Cardiac fibroblast (primary cell): ENCODE measurements at regions not wholly inside any gene's neighbourhood (a gene's known extent, or its start where the extent isn't known, plus 50 kb on each side); places are given as distances from the start of the nearest gene placed in this dataset.
"Not testable (repeated sequence)": the region's sequence is repeated elsewhere in the genome, so short reads cannot be mapped to it uniquely, and the experiment has no call there.

Source experiments
- DNase-seq, 2 donors: peaks; one replicate each; pipeline versions ENCODE4 v3.0.0 to v3.0.0-alpha.2; 2010; ENCODE audit warnings: low read depth in 2 of 2
- H3K4me3 ChIP-seq, 2 donors: replicated peaks in 1 of 2; 1 replicate in 1 of 2; 2 replicates in 1 of 2; pipeline ENCODE4 v1.5.1; 2011; ENCODE audit warnings: low read depth in 2 of 2, low read length in 2 of 2, mild to moderate bottlenecking in 2 of 2, moderate library complexity in 1 of 2
- CTCF ChIP-seq: IDR thresholded peaks from one replicate; pipeline ENCODE4 v1.5.1; 2011; ENCODE audit warnings: low read depth, mild to moderate bottlenecking, low read length, inconsistent platforms

- no peak for TF ChIP-seq CTCF
- no peak overlapping the region for H3K4me3 ChIP-seq
- no peak for DNase-seq
These were observed 123.0 kb downstream of the PMAIP1 start for GRCh38 chr18:60022671-60023276.

DNA sequence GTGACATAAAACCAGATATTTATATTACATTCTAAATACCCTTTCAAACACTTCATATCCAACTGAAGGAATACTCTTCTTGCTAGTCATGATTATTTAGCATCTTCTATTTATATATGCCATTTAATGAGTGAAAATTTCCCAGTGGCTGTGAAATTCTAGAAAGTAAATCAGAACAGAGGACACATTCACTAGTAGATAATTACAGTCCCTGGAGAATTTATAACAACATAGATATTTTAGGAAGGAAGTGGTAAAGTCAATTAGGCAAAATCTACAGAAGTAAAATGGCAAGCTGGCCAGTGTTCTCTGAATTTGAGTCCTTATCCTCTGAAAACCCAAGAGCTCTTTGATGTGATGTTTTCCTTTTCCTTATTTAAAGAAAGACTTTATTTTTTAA lies 121.8 kb downstream of the PMAIP1 start:
- H3K4me3 ChIP-seq: no peak overlapping the region
- DNase-seq: no peak
- TF ChIP-seq CTCF: no peak

DNA sequence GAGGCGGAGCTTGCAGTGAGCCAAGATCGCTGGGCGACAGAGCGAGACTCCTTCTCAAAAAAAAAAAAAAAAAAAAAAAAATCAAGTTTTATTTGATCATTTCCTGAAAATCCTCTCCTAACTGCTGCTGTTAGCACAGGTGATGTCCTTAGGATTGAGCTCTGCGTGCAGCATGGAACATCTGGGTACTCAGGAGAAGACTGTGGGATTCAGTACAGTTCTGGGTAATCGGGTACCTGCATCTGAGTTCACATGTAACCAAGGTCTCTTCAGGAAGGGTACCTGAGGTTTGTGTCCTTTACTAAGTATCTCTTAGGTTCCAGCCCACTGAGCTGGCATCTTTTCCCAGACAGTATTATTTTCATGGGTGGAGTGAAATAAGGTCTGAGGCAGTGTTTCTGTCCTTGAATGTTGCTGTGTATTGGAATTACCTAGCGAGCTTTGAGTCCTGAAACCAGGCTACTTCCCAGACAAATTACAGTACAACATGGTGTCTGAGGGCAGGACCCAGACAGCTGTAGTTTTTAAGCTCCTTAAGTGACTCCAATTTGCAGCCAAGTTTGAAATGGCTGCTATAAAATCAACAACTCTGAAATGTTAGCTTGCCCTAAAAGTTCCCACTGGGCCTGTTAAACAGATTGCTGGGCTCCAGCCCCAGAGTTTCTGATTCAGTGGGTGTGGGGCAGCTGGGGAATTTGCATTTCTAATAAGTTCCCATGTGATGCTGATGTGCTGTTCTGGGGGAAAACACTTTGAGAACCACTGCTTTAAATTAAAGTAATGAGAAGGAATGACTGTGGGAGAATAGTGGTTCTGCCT lies 120.5 kb downstream of the PMAIP1 start:
- DNase-seq: no peak
- TF ChIP-seq CTCF: no peak
- no peak overlapping the region for H3K4me3 ChIP-seq

DNA sequence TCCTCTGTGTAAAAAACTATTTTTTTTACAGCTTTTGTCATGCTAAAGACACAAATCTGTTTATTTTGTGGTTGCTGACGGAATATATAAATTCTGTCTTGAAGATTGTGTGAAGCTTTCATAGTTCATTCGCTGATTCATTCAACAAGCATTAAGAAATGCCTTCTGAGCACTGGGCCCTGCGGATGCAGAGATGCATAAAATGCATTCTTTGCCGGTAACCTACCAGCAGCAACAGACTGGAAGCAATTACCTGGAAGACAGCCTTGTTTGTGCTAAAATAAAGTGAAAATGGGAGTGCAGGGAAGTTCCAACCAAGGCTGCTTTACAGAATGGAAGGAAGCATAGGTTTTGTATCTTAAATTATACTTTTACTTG lies 119.7 kb downstream of the PMAIP1 start:
- H3K4me3 ChIP-seq: no peak overlapping the region
- peak; percentile 24 to 79 for DNase-seq
- no peak for TF ChIP-seq CTCF

DNA sequence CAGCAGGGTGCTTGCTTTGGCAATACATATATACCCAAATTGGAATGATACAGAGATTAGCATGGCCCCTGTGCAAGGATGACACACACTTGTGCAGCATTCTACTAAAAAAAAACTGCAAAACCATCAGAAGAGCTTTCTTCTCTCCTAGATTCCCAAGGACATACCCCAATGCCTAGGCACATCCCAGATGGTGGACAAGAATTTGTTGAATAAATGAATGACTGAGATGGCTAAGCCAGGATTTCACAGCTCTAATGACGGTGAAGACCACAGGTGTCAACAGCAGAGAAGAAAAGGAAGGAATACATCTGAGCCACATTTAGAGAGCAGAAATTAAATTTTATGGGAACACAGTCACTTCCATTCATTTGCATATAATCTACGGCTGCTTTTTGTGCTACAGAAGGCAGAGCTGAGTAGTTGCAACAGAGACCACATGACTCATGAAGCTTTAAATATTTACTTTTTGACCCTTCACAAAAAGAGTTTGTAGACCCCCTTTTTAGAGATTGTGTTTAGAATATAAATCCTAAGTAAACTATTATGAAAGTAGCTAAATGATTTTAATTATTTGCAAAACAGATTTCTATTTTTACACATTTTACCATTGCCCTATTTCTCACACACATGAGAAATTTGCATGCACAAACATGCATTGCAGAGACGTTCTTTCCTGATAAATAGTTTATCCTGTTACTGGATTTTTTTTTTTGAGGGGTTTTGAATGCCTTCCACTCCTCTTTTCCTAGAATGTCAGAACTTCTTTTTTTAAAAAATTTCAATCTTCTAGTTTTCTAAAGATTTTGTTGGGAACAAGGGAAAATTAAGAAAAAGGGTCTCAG lies 119.0 kb downstream of the PMAIP1 start:
- TF ChIP-seq CTCF: no peak
- peak in 1 of 2 donors; percentile 47 for DNase-seq
- no peak overlapping the region for H3K4me3 ChIP-seq

DNA sequence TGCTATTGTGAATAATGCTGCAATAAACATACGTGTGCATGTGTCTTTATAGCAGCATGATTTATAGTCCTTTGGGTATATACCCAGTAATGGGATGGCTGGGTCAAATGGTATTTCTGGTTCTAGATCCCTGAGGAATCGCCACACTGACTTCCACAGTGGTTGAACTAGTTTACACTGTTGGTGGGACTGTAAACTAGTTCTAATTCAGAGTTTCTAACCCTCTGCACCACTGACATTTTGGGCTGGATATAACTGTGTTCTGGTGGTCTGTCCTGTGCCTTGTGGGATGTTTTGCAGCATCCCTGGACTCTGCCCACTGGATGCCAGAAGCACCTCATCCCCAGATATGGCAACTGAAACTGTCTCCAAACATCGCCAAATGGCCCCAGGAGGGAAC lies 118.3 kb downstream of the PMAIP1 start:
- DNase-seq, H3K4me3 ChIP-seq: not testable (repeated sequence)

DNA sequence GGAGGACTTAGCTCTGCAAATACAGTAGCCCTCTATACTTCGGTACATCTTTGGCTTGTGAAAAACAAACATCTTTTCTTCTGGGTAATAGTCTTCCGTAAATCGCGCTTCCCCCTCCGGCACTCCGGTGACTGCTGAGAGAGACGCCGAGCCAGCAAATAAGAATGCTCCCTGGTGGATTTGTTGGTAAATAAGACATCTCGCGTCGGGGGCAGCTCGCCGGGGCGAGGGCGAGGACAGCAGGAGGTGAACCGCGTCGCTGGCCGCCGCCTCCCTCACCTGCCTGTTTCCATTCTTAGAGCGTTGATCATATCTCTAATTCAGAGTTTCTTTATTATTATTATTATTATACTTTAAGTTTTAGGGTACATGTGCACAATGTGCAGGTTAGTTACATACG lies 117.6 kb downstream of the PMAIP1 start:
- DNase-seq: no peak
- TF ChIP-seq CTCF: no peak
- no peak overlapping the region for H3K4me3 ChIP-seq

- H3K4me3 ChIP-seq: not testable (repeated sequence)
- peak in 1 of 2 donors; percentile 35 for DNase-seq
These were observed 116.0 kb downstream of the PMAIP1 start for GRCh38 chr18:60015826-60016225.

GRCh38 chr18:60013148-60013547 lies 113.4 kb downstream of the PMAIP1 start:
- H3K4me3 ChIP-seq, DNase-seq: not testable (repeated sequence)
